Mesodermal cell (in vitro differentiated cells): ENCODE measurements at regions not wholly inside any gene's neighbourhood (a gene's known extent, or its start where the extent isn't known, plus 50 kb on each side); places are given as distances from the start of the nearest gene placed in this dataset.
"Not testable (repeated sequence)": the region's sequence is repeated elsewhere in the genome, so short reads cannot be mapped to it uniquely, and the experiment has no call there.

Source experiments
- H3K27ac ChIP-seq: 2 replicates; pipeline ENCODE4 v1.7.0; 2013; ENCODE audit warnings: mild to moderate bottlenecking, low read depth, low read length, moderate library complexity; ENCODE audit not compliant: severe bottlenecking
- H3K36me3 ChIP-seq: 2 replicates; pipeline ENCODE4 v1.7.1; 2013; ENCODE audit warnings: mild to moderate bottlenecking, low read length, moderate library complexity; ENCODE audit not compliant: control insufficient read depth, insufficient read depth
- H3K4me1 ChIP-seq: one replicate; pipeline ENCODE4 v1.7.1; 2013; ENCODE audit warnings: mild to moderate bottlenecking, low read length; ENCODE audit not compliant: insufficient read depth, control insufficient read depth, poor library complexity, severe bottlenecking
- H3K4me3 ChIP-seq: 2 replicates; pipeline ENCODE4 v1.7.0; 2013; ENCODE audit warnings: low read length, control low read depth, mild to moderate bottlenecking; ENCODE audit not compliant: insufficient read depth, poor library complexity, severe bottlenecking; ENCODE audit errors: extremely low read depth
- H3K9me3 ChIP-seq: 2 replicates; pipeline ENCODE4 v1.7.1; 2013; ENCODE audit warnings: mild to moderate bottlenecking, low read length, moderate library complexity; ENCODE audit not compliant: control insufficient read depth
- WGBS, 2 experiments: methylation state at CpG; one replicate each; pipeline ENCODE4 v1.1.5; 2013; ENCODE audit warnings: missing lambda C conversion rate in 2 of 2; ENCODE audit not compliant: insufficient coverage in 2 of 2; 5-methylcytosine and 5-hydroxymethylcytosine counted together

GRCh38 chr7:81264116-81264515, 345.3 kb upstream of the SEMA3C start:
- Histone ChIP-seq H3K4me3 (no peak overlapping the region), H3K27ac (no peak overlapping the region), H3K9me3 (peaks cover 4% of the 10 kb centered on the region), H3K4me1 (no peaks in the 10 kb centered on the region), H3K36me3 (no peaks in the 10 kb centered on the region)

DNA sequence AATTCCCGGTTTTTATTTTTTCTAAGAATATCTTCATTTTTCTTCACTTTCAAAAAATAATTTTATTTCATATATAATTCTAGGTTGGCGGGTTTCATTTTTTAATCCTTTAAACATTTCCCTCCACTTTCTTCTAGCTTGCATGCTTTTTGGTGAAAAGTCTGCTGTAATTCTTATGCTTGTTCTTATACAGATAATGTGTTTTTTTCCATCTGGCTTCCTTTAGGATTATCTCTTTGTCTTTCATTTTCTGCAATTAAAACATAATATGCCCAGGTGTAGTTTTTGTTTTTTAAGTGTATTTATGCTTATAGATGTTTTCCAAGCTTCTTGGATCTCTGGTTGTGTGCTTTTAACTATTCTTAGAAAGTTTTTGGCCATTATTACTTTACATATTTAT, 341.3 kb upstream of the SEMA3C start:
- H3K27ac ChIP-seq, result no peak overlapping the region
- no peaks in the 10 kb centered on the region for H3K36me3 ChIP-seq
- no peaks in the 10 kb centered on the region for H3K4me1 ChIP-seq
- H3K9me3 ChIP-seq, result peaks cover 4% of the 10 kb centered on the region
- H3K4me3 ChIP-seq, result no peak overlapping the region
- WGBS, 2 experiments, result no CpG with 5 or more reads among the region's 2 CpGs

- no peak overlapping the region for H3K4me3 ChIP-seq
- no peaks in the 10 kb centered on the region for H3K4me1 ChIP-seq
- no peak overlapping the region for H3K27ac ChIP-seq
- H3K36me3 ChIP-seq, result no peaks in the 10 kb centered on the region
- 72 to 83% methylated on average over 5 to 6 of the region's 7 CpGs for WGBS, 2 experiments
- H3K9me3 ChIP-seq, result peaks cover 4% of the 10 kb centered on the region
Observed at GRCh38 chr7:81256991-81257390, 338.1 kb upstream of the SEMA3C start.

DNA sequence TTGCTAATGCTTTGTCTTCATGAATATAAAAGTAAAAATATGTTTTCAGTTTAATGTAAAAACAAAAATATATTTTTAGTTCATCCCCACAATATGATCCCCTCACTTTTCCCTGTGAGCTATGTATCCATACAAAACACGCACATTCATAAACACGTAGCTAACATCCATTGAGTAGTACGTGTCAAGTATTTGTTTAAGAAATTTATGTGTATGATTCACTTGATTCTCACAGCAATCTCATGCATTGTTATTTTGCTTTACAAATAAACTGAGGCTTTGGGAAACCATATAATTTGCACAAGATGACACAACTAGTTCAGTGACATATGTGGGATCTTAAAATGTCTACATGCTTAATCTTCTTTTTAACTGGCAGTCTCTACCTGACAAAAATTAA, 329.6 kb upstream of the SEMA3C start:
- Histone ChIP-seq H3K4me1 (no peaks in the 10 kb centered on the region), H3K4me3 (no peak overlapping the region), H3K9me3 (no peaks in the 10 kb centered on the region), H3K27ac (no peak overlapping the region), H3K36me3 (no peaks in the 10 kb centered on the region)
- no CpG with 5 or more reads among the region's 3 CpGs for WGBS, 2 experiments

DNA sequence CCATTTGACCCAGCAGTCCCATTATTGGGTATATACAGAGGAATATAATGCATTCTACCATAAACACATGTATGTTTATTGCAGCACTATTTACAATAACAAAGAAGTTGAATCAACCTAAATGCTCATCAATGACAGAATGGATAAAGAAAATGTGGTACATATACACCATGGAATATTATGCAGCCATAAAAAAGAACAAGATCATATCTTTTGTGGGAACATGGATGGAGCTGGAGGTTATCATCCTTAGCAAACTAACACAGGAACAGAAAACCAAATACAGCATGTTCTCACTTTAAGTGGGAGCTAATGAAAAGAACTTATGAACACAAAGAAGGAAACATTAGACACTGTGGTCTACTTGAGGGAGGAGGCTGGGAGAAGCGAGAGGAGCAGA, 328.5 kb upstream of the SEMA3C start:
- H3K9me3 ChIP-seq, H3K36me3 ChIP-seq, H3K27ac ChIP-seq, H3K4me3 ChIP-seq, H3K4me1 ChIP-seq: not testable (repeated sequence)
- 67 to 100% methylated on average over 1 of the region's 1 CpG for WGBS, 2 experiments

DNA sequence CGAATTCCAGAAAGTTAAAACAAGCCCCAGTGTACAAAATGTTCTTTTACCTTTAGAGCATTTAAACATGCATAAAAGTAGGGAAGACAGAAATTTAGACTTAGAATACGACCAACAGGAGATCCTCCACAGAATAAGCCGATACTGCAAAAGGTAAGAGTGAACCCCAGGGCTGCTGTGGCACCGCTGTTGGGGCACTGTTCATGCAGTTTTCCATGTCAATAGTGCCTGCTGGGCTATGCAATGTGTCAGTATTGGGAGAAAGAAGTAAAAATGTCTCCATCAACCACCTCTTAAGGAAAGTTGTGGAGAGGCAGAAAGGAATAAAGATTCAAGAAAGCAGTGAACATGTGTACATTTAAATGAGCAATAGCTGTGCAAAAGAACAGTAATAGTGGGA, 326.5 kb upstream of the SEMA3C start:
- Histone ChIP-seq H3K36me3 (no peaks in the 10 kb centered on the region), H3K4me3 (no peak overlapping the region), H3K27ac (no peak overlapping the region), H3K9me3 (no peaks in the 10 kb centered on the region), H3K4me1 (no peaks in the 10 kb centered on the region)
- 51 to 60% methylated on average over 1 to 3 of the region's 4 CpGs for WGBS, 2 experiments

DNA sequence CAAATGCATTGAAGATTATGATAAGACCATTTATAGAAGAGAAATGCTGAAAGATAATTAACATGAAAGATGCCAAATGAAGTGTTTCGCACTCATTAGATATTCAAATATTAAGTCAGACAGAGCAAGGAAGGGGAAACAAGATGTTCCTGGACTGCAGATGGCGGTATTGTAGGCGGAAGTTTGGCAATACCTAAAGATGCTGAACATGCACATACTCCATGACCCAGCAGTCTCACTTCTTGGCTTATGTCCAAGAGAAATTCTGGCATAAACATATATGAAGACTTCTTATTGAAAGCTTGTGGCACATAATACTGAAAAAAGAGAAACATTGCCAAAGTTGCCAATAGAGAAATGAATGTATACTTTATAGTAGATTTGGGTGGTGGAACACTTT, 325.4 kb upstream of the SEMA3C start:
- H3K9me3 ChIP-seq, result no peaks in the 10 kb centered on the region
- H3K27ac ChIP-seq, result no peak overlapping the region
- H3K36me3 ChIP-seq, result no peaks in the 10 kb centered on the region
- H3K4me1 ChIP-seq, result no peaks in the 10 kb centered on the region
- H3K4me3 ChIP-seq, result no peak overlapping the region
- 90% methylated on average over 2 of the region's 3 CpGs; no CpG with 5 or more reads in 1 of the 2 experiments for WGBS, 2 experiments

GRCh38 chr7:81236560-81236959, 317.7 kb upstream of the SEMA3C start:
- Histone ChIP-seq H3K4me1 (no peaks in the 10 kb centered on the region), H3K4me3 (no peak overlapping the region), H3K36me3 (no peaks in the 10 kb centered on the region), H3K27ac (no peak overlapping the region), H3K9me3 (no peaks in the 10 kb centered on the region)
- 93 to 94% methylated on average over 2 of the region's 2 CpGs for WGBS, 2 experiments

GRCh38 chr7:81235997-81236396, 317.1 kb upstream of the SEMA3C start:
- H3K4me3 ChIP-seq, result no peak overlapping the region
- 78 to 90% methylated on average over 2 of the region's 5 CpGs for WGBS, 2 experiments
- H3K27ac ChIP-seq, result no peak overlapping the region

GRCh38 chr7:81234896-81235295, 316.0 kb upstream of the SEMA3C start:
- Histone ChIP-seq H3K4me1 (no peaks in the 10 kb centered on the region), H3K27ac (no peak overlapping the region), H3K36me3 (no peaks in the 10 kb centered on the region), H3K4me3 (no peak overlapping the region), H3K9me3 (no peaks in the 10 kb centered on the region)
- 100% methylated on average over 1 of the region's 1 CpG for WGBS, 2 experiments

More at GRCh38 chr7:81235997-81236396, 317.1 kb upstream of the SEMA3C start:
- Histone ChIP-seq H3K36me3 (no peaks in the 10 kb centered on the region), H3K4me1 (no peaks in the 10 kb centered on the region), H3K9me3 (no peaks in the 10 kb centered on the region)

DNA sequence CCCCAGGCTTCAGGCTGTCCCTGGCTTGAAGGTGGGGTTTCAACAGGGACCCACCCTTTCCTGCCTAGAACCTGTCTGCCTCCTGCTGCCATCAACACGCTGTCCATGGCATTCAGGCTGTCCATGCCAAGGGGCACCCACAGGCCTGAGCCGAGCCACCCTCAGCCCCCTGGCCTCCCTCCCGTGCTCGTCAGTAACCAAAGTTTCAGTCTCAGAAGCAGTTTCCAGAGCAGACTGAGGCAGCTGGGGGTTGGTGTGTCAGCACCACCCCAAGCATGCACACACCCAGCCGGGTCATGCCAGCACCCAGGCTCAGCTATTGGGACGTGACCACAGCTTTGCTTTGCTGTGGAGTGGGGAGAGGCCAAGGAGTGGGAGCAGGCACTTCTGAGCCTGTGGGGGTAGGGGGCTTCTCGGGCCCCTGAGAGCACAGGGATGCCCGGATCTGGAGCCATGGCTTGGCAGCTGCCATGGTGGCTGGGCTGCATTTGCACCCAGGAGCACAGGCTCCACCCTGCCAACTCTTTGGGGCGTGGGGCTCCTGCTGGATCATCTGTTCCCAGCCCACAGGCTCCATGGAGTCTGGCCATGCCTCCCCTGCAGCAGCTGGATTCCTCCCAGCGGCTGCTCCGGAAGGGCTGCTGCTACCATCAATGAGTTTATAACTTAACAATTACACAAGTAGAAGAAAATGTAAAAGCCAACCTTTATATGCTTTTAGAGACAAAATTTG, 314.5 kb upstream of the SEMA3C start:
- no peak overlapping the region for H3K27ac ChIP-seq
- H3K4me1 ChIP-seq, result no peaks in the 10 kb centered on the region
- 89 to 90% methylated on average over 4 to 9 of the region's 11 CpGs for WGBS, 2 experiments
- no peaks in the 10 kb centered on the region for H3K36me3 ChIP-seq
- no peaks in the 10 kb centered on the region for H3K9me3 ChIP-seq
- no peak overlapping the region for H3K4me3 ChIP-seq
